HG03575 (cell line): ENCODE measurements at regions not wholly inside any gene's neighbourhood (a gene's known extent, or its start where the extent isn't known, plus 50 kb on each side); places are given as distances from the start of the nearest gene placed in this dataset.
"Not testable (repeated sequence)": the region's sequence is repeated elsewhere in the genome, so short reads cannot be mapped to it uniquely, and the experiment has no call there.

Source experiments
- ATAC-seq: cut with Tn5 transposase; IDR thresholded peaks from one replicate; pipeline ENCODE4 v1.9.1; 2021; ENCODE audit not compliant: unreplicated experiment, insufficient number of reproducible peaks, low FRiP score; ENCODE audit errors: extremely low read depth

GRCh38 chr14:106768972-106769700, 1242.8 kb downstream of the TMEM121 start:
- not testable (repeated sequence) for ATAC-seq

GRCh38 chr14:106770158-106770672, 1243.8 kb downstream of the TMEM121 start:
- not testable (repeated sequence) for ATAC-seq

GRCh38 chr14:106774889-106775480, 1248.6 kb downstream of the TMEM121 start:
- not testable (repeated sequence) for ATAC-seq

- ATAC-seq = no peak
Measured at GRCh38 chr14:106776395-106776983, 1250.1 kb downstream of the TMEM121 start.

- no peak for ATAC-seq
Measured at GRCh38 chr14:106778986-106779385, 1252.6 kb downstream of the TMEM121 start.

- ATAC-seq = no peak
Measured at GRCh38 chr14:106786697-106787096, 1260.3 kb downstream of the TMEM121 start.

GRCh38 chr14:106787626-106788025, 1261.2 kb downstream of the TMEM121 start:
- ATAC-seq = no peak

GRCh38 chr14:106788534-106788933, 1262.2 kb downstream of the TMEM121 start:
- ATAC-seq = no peak

- ATAC-seq = no peak
Measured at GRCh38 chr14:106789318-106789717, 1262.9 kb downstream of the TMEM121 start.

- ATAC-seq = no peak
Measured at GRCh38 chr14:106790189-106791036, 1264.0 kb downstream of the TMEM121 start.

GRCh38 chr14:106792543-106792942, 1266.2 kb downstream of the TMEM121 start:
- no peak for ATAC-seq

GRCh38 chr14:106798166-106798565, 1271.8 kb downstream of the TMEM121 start:
- not testable (repeated sequence) for ATAC-seq

- no peak for ATAC-seq
Measured at GRCh38 chr14:106802413-106803364, 1276.3 kb downstream of the TMEM121 start.

- no peak for ATAC-seq
Measured at GRCh38 chr14:106803379-106803778, 1277.0 kb downstream of the TMEM121 start.

- no peak for ATAC-seq
Measured at GRCh38 chr14:106807493-106807892, 1281.1 kb downstream of the TMEM121 start.

GRCh38 chr14:106808458-106808857, 1282.1 kb downstream of the TMEM121 start:
- ATAC-seq = no peak

- no peak for ATAC-seq
Measured at GRCh38 chr14:106808907-106809306, 1282.5 kb downstream of the TMEM121 start.

- no peak for ATAC-seq
Measured at GRCh38 chr14:106809615-106810014, 1283.2 kb downstream of the TMEM121 start.
